H1 (cell line): ENCODE measurements at regions not wholly inside any gene's neighbourhood (a gene's known extent, or its start where the extent isn't known, plus 50 kb on each side); places are given as distances from the start of the nearest gene placed in this dataset.

Experiments used
- CTCF ChIA-PET: fragments of 300-600 bp; sonication (Branson Sonifier 250); formaldehyde crosslinking; loops from one replicate; lab custom pipeline; 2021; ENCODE audit not compliant: partially characterized antibody; lab: Charles Lee
- POLR2A ChIA-PET: fragments of 300-600 bp; sonication (Branson Sonifier 250); formaldehyde crosslinking; loops from one replicate; lab custom pipeline; 2021; ENCODE audit warnings: inconsistent platforms; ENCODE audit not compliant: partially characterized antibody; lab: Charles Lee
- DNase-seq, 2 experiments: peaks; one replicate each; pipeline versions ENCODE4 v3.0.0 to v3.0.0-alpha.2; 2010 to 2022; ENCODE audit warnings: low spot score in 2 of 2, low read depth in 1 of 2, mixed read lengths in 1 of 2
- FAIRE-seq: peaks from 2 replicates; lab custom pipeline; 2011; peaks lifted over from hg19 to GRCh38; lab: Jason Lieb, UNC
- H2AFZ ChIP-seq: 2 replicates; pipeline ENCODE4 v1.8.1; 2012; ENCODE audit warnings: low read length, inconsistent platforms
- H2AK5ac ChIP-seq: 2 replicates; pipeline ENCODE4 v1.6.1; 2013; ENCODE audit warnings: low read depth, low read length
- H2BK120ac ChIP-seq: replicated peaks from 2 replicates; pipeline ENCODE3; 2013; ENCODE audit warnings: low read depth, low read length, inconsistent platforms
- H2BK12ac ChIP-seq: 2 replicates; pipeline ENCODE4 v1.6.1; 2013; ENCODE audit warnings: low read depth, low read length
- H2BK15ac ChIP-seq: 2 replicates; pipeline ENCODE4 v1.6.1; 2013; ENCODE audit warnings: low read length
- H2BK20ac ChIP-seq: 2 replicates; pipeline ENCODE4 v1.6.1; 2013; ENCODE audit warnings: low read length
- H2BK5ac ChIP-seq: 2 replicates; pipeline ENCODE4 v1.6.1; 2013; ENCODE audit warnings: low read depth, low read length
- H3K14ac ChIP-seq: 2 replicates; pipeline ENCODE4 v1.6.1; 2013; ENCODE audit warnings: inconsistent platforms; ENCODE audit not compliant: insufficient read length
- H3K18ac ChIP-seq: 2 replicates; pipeline ENCODE4 v1.6.1; 2013; ENCODE audit warnings: low read length; ENCODE audit errors: extremely low read depth
- H3K23ac ChIP-seq: 2 replicates; pipeline ENCODE4 v1.6.1; 2013; ENCODE audit warnings: inconsistent platforms; ENCODE audit not compliant: insufficient read length
- H3K23me2 ChIP-seq: 2 replicates; pipeline ENCODE4 v1.6.1; 2013; ENCODE audit warnings: low read depth, low read length
- H3K27ac ChIP-seq: 2 replicates; pipeline ENCODE4 v1.6.1; 2011; ENCODE audit warnings: low read depth, low read length, inconsistent platforms
- H3K27me3 ChIP-seq, 4 experiments: replicated peaks in 1 of 4; 1 replicate in 1 of 4; 2 replicates in 3 of 4; pipeline versions ENCODE4 v1.6.1 to v1.8.1; 2011 to 2013; ENCODE audit warnings: low read length in 3 of 4, mild to moderate bottlenecking in 3 of 4, inconsistent platforms in 2 of 4, mixed read lengths in 2 of 4, moderate library complexity in 1 of 4; ENCODE audit not compliant: control insufficient read depth in 3 of 4, insufficient read depth in 3 of 4; ENCODE audit errors: extremely low read depth in 1 of 4
- H3K36me3 ChIP-seq, 4 experiments: 2 replicates each; pipeline versions ENCODE4 v1.6.1 to v1.8.1; 2011 to 2013; ENCODE audit warnings: mild to moderate bottlenecking in 4 of 4, low read length in 3 of 4, moderate library complexity in 2 of 4, control low read depth in 1 of 4, inconsistent platforms in 1 of 4; ENCODE audit not compliant: insufficient read depth in 4 of 4, control insufficient read depth in 2 of 4
- H3K4ac ChIP-seq: replicated peaks from 2 replicates; pipeline ENCODE3; 2013; ENCODE audit warnings: low read length, low read depth, mixed read lengths, inconsistent platforms; ENCODE audit not compliant: insufficient read length
- H3K4me1 ChIP-seq, 4 experiments: replicated peaks in 1 of 4; 1 replicate in 1 of 4; 2 replicates in 3 of 4; pipeline versions ENCODE4 v1.6.1 to v1.8.1; 2011 to 2013; ENCODE audit warnings: low read length in 3 of 4, inconsistent platforms in 2 of 4, mixed read lengths in 1 of 4; ENCODE audit not compliant: insufficient read depth in 4 of 4, control insufficient read depth in 3 of 4
- H3K4me2 ChIP-seq, 2 experiments: 2 replicates each; pipeline versions ENCODE4 v1.6.1 to v1.8.1; 2011 to 2013; ENCODE audit warnings: low read depth in 2 of 2, low read length in 2 of 2, control low read depth in 1 of 2, inconsistent platforms in 1 of 2, mild to moderate bottlenecking in 1 of 2; ENCODE audit not compliant: insufficient read depth in 1 of 2
- H3K4me3 ChIP-seq, 4 experiments: fragments of 200-600, 300-600 bp in 1 of 4; sonication (generic), shearing (Covaris generic), sonication (Bioruptor Twin) in 1 of 4; 2 replicates each; pipeline versions ENCODE4 v1.5.1 to v1.8.1; 2011 to 2016; ENCODE audit warnings: low read length in 4 of 4, low read depth in 3 of 4, control low read depth in 2 of 4, inconsistent platforms in 2 of 4, mild to moderate bottlenecking in 2 of 4, mixed read lengths in 1 of 4, moderate library complexity in 1 of 4; ENCODE audit not compliant: insufficient read depth in 2 of 4; ENCODE audit errors: extremely low read depth in 1 of 4
- H3K56ac ChIP-seq: replicated peaks from 2 replicates; pipeline ENCODE3; 2013; ENCODE audit warnings: low read depth, mild to moderate bottlenecking, mixed read lengths, low read length, inconsistent platforms; ENCODE audit not compliant: insufficient read length
- H3K79me1 ChIP-seq: 2 replicates; pipeline ENCODE4 v1.6.1; 2013; ENCODE audit warnings: low read depth, low read length, control low read depth
- H3K79me2 ChIP-seq, 2 experiments: 2 replicates each; pipeline versions ENCODE4 v1.6.1 to v1.8.1; 2012 to 2013; ENCODE audit warnings: low read length in 2 of 2, mild to moderate bottlenecking in 2 of 2, inconsistent platforms in 1 of 2; ENCODE audit not compliant: insufficient read depth in 2 of 2, control insufficient read depth in 1 of 2
- H3K9ac ChIP-seq, 4 experiments: replicated peaks in 1 of 4; 1 replicate in 1 of 4; 2 replicates in 3 of 4; pipeline versions ENCODE4 v1.6.1 to v1.8.1; 2011 to 2013; ENCODE audit warnings: low read depth in 3 of 4, low read length in 3 of 4, control low read depth in 2 of 4, mild to moderate bottlenecking in 2 of 4, moderate library complexity in 2 of 4, inconsistent platforms in 1 of 4; ENCODE audit errors: extremely low read depth in 1 of 4
- H3K9me3 ChIP-seq, 2 experiments: 2 replicates each; pipeline versions ENCODE4 v1.6.1 to v1.8.1; 2012 to 2013; ENCODE audit warnings: mild to moderate bottlenecking in 2 of 2, moderate library complexity in 2 of 2, control low read depth in 1 of 2, inconsistent platforms in 1 of 2, low read depth in 1 of 2, low read length in 1 of 2, mixed read lengths in 1 of 2; ENCODE audit not compliant: insufficient read depth in 2 of 2
- H4K20me1 ChIP-seq, 2 experiments: replicated peaks in 1 of 2; 2 replicates each; pipeline versions ENCODE3 to v1.8.1; 2011 to 2013; ENCODE audit warnings: inconsistent platforms in 2 of 2, low read length in 2 of 2, mild to moderate bottlenecking in 1 of 2; ENCODE audit not compliant: insufficient read depth in 2 of 2, control insufficient read depth in 1 of 2
- H4K5ac ChIP-seq: 2 replicates; pipeline ENCODE4 v1.6.1; 2013; ENCODE audit warnings: low read length, low read depth, mixed read lengths, inconsistent platforms; ENCODE audit not compliant: insufficient read length
- H4K8ac ChIP-seq: 2 replicates; pipeline ENCODE4 v1.8.0; 2013; ENCODE audit warnings: mild to moderate bottlenecking, moderate library complexity, low read length, inconsistent platforms; ENCODE audit not compliant: insufficient read depth; ENCODE audit errors: extremely low read depth
- H4K91ac ChIP-seq: replicated peaks from 2 replicates; pipeline ENCODE3; 2013; ENCODE audit warnings: low read length, mixed read lengths, inconsistent platforms; ENCODE audit not compliant: insufficient read length
- ATF3 ChIP-seq: IDR thresholded peaks from 2 replicates; pipeline ENCODE4 v1.6.1; 2011; ENCODE audit warnings: low read depth, mild to moderate bottlenecking, low read length; ENCODE audit not compliant: insufficient read depth
- BACH1 ChIP-seq: IDR thresholded peaks from 2 replicates; pipeline ENCODE4 v1.6.1; 2012; ENCODE audit warnings: low read length, improper control_type of control experiment
- E2F6 ChIP-seq: IDR thresholded peaks from 2 replicates; pipeline ENCODE4 v1.6.1; 2012; ENCODE audit warnings: inconsistent platforms
- KDM4A ChIP-seq: IDR thresholded peaks from one replicate; pipeline ENCODE4 v1.7.1; 2012; ENCODE audit warnings: low read depth, mild to moderate bottlenecking, moderate library complexity, low read length, inconsistent platforms; ENCODE audit not compliant: severe bottlenecking
- MAFK ChIP-seq: IDR thresholded peaks from 2 replicates; pipeline ENCODE4 v1.6.1; 2012; ENCODE audit warnings: low read depth, mild to moderate bottlenecking, improper control_type of control experiment, low read length
- POLR2A ChIP-seq, 2 experiments: IDR thresholded peaks; 1 replicate in 1 of 2; 2 replicates in 1 of 2; pipeline ENCODE4 v1.6.1; 2011; ENCODE audit warnings: low read depth in 2 of 2, low read length in 2 of 2, mild to moderate bottlenecking in 2 of 2; ENCODE audit errors: control extremely low read depth in 1 of 2
- RBBP5 ChIP-seq: IDR thresholded peaks from 2 replicates; pipeline ENCODE4 v1.7.1; 2012; ENCODE audit warnings: low read depth, mild to moderate bottlenecking, inconsistent platforms, low read length, moderate library complexity, borderline replicate concordance
- SP1 ChIP-seq: IDR thresholded peaks from 2 replicates; pipeline ENCODE4 v1.6.1; 2011; ENCODE audit warnings: low read depth, low read length
- SRF ChIP-seq: IDR thresholded peaks from 2 replicates; pipeline ENCODE4 v1.6.1; 2011; ENCODE audit warnings: mild to moderate bottlenecking, low read depth, low read length, moderate library complexity
- WGBS, 2 experiments: shearing (Covaris generic) in 1 of 2; methylation state at CpG; one replicate each; pipeline versions ENCODE4 v1.1.6 to v1.1.7; 2013 to 2015; ENCODE audit warnings: low lambda C conversion rate in 2 of 2, mixed read lengths in 2 of 2, inconsistent platforms in 1 of 2, low coverage in 1 of 2, missing lambda C conversion rate in 1 of 2; ENCODE audit not compliant: insufficient replicate concordance in 2 of 2, insufficient coverage in 1 of 2, insufficient read length in 1 of 2; ENCODE audit errors: extremely low coverage in 1 of 2, missing lambda C conversion rate in 1 of 2; 5-methylcytosine and 5-hydroxymethylcytosine counted together

- Histone ChIP-seq H3K9ac (no peak overlapping the region), H2BK120ac (no peak overlapping the region), H3K27ac (no peak overlapping the region), H4K20me1 (no peaks in the 10 kb centered on the region), H2AFZ (no peak overlapping the region), H3K9me3 (no peaks in the 10 kb centered on the region), H2BK15ac (no peak overlapping the region), H3K4me2 (no peak overlapping the region), H4K5ac (no peak overlapping the region), H2BK20ac (no peak overlapping the region), H3K79me1 (no peaks in the 10 kb centered on the region), H3K4me1 (peaks cover 0 to 2% (median 0%) of the 10 kb centered on the region in 4 experiments; a peak in 1 of 7 replicates), H2BK5ac (no peak overlapping the region), H3K23me2 (no peaks in the 10 kb centered on the region), H3K79me2 (no peaks in the 10 kb centered on the region), H3K56ac (no peak overlapping the region), H3K4me3 (no peak overlapping the region), H3K27me3 (no peaks in the 10 kb centered on the region), H3K14ac (no peak overlapping the region), H2AK5ac (no peak overlapping the region), H3K18ac (no peak overlapping the region), H2BK12ac (no peak overlapping the region), H3K4ac (no peak overlapping the region), H4K91ac (no peak overlapping the region), H4K8ac (no peak overlapping the region), H3K23ac (no peak overlapping the region), H3K36me3 (no peaks in the 10 kb centered on the region)
- WGBS, 2 experiments = 83% methylated on average over 1 of the region's 1 CpG; no CpG with 5 or more reads in 1 of the 2 experiments
- DNase-seq (no peak), FAIRE-seq (no peak)
- CTCF ChIA-PET = interaction anchor here (0.6 kb wide), 1 partner anchor 24 kb away, joined by 3 read pairs; no protein-coding TSS in a partner anchor
- POLR2A ChIA-PET = no interaction called here
- TF ChIP-seq SP1 = no peak
- no peak for TF ChIP-seq MAFK
- TF ChIP-seq BACH1 = no peak
- TF ChIP-seq SRF = no peak
- TF ChIP-seq KDM4A = no peak
- TF ChIP-seq RBBP5 = no peak
- TF ChIP-seq E2F6 = no peak
- TF ChIP-seq ATF3 = no peak
- no peak for TF ChIP-seq POLR2A (IDR thresholded peaks at IDR 0.05; ENCODE audit: control extremely low read depth in 1 of 2, low read depth in 2 of 2, low read length in 2 of 2)
Measured at GRCh38 chr12:89237763-89238162, 114.5 kb downstream of the DUSP6 start.
